CD14-positive monocyte (primary cell): ENCODE measurements at regions not wholly inside any gene's neighbourhood (a gene's known extent, or its start where the extent isn't known, plus 50 kb on each side); places are given as distances from the start of the nearest gene placed in this dataset.
A peak's percentile ranks its signal among the peaks of the same experiment; 100 is the strongest.

Experiments
- DNase-seq, 3 donors: peaks; one replicate each; pipeline ENCODE4 v3.0.0-alpha.2; 2011 to 2022
- H2AFZ ChIP-seq: 2 replicates; pipeline ENCODE4 v1.6.0; 2012; ENCODE audit warnings: mild to moderate bottlenecking, low read depth, low read length, inconsistent platforms; ENCODE audit not compliant: insufficient read depth, poor library complexity, severe bottlenecking
- H3K27ac ChIP-seq, 2 donors: 1 replicate in 1 of 2; 2 replicates in 1 of 2; pipeline ENCODE4 v1.5.1; 2012 to 2013; ENCODE audit warnings: low read length in 2 of 2, control low read depth in 1 of 2, inconsistent platforms in 1 of 2, low read depth in 1 of 2, mild to moderate bottlenecking in 1 of 2
- H3K27me3 ChIP-seq, 2 donors: one replicate each; pipeline versions ENCODE4 v1.6.0 to v1.6.1; 2011 to 2013; ENCODE audit warnings: low read length in 2 of 2; ENCODE audit not compliant: control insufficient read depth in 2 of 2, insufficient read depth in 2 of 2
- H3K36me3 ChIP-seq, 2 donors: replicated peaks in 1 of 2; 1 replicate in 1 of 2; 2 replicates in 1 of 2; pipeline versions ENCODE4 v1.5.1 to v1.6.1; 2012 to 2013; ENCODE audit warnings: low read length in 2 of 2, control low read depth in 1 of 2, inconsistent platforms in 1 of 2, mild to moderate bottlenecking in 1 of 2; ENCODE audit not compliant: insufficient read depth in 2 of 2, control insufficient read depth in 1 of 2
- H3K4me1 ChIP-seq, 2 donors: 1 replicate in 1 of 2; 2 replicates in 1 of 2; pipeline versions ENCODE4 v1.5.1 to v1.6.1; 2012 to 2013; ENCODE audit warnings: low read length in 2 of 2, control low read depth in 1 of 2, inconsistent platforms in 1 of 2, mild to moderate bottlenecking in 1 of 2, moderate library complexity in 1 of 2; ENCODE audit not compliant: insufficient read depth in 2 of 2, control insufficient read depth in 1 of 2
- H3K4me2 ChIP-seq: replicated peaks from 2 replicates; pipeline ENCODE3; 2012; ENCODE audit warnings: low read length, moderate library complexity, mild to moderate bottlenecking; ENCODE audit not compliant: poor library complexity, severe bottlenecking; ENCODE audit errors: extremely low read depth
- H3K4me3 ChIP-seq, 3 experiments: fragments of 200-600 bp in 1 of 3; sonication (generic) in 1 of 3; replicated peaks in 1 of 3; 1 replicate in 2 of 3; 2 replicates in 1 of 3; pipeline ENCODE4 v1.5.1; 2011 to 2013; ENCODE audit warnings: low read length in 3 of 3, mild to moderate bottlenecking in 3 of 3, control low read depth in 2 of 3, low read depth in 2 of 3, inconsistent platforms in 1 of 3, moderate library complexity in 1 of 3
- H3K79me2 ChIP-seq: 2 replicates; pipeline ENCODE4 v1.6.0; 2012; ENCODE audit warnings: mild to moderate bottlenecking, control low read depth, inconsistent platforms, low read length, moderate library complexity; ENCODE audit not compliant: insufficient read depth
- H3K9ac ChIP-seq: 2 replicates; pipeline ENCODE4 v1.6.0; 2017; ENCODE audit warnings: low read length, mild to moderate bottlenecking; ENCODE audit not compliant: insufficient read depth, poor library complexity, severe bottlenecking
- H3K9me3 ChIP-seq, 2 donors: replicated peaks in 1 of 2; 1 replicate in 1 of 2; 2 replicates in 1 of 2; pipeline versions ENCODE4 v1.5.1 to v1.6.1; 2012 to 2013; ENCODE audit warnings: low read length in 2 of 2, control low read depth in 1 of 2; ENCODE audit not compliant: control insufficient read depth in 1 of 2, insufficient read depth in 1 of 2
- H4K20me1 ChIP-seq: 2 replicates; pipeline ENCODE4 v1.6.0; 2012; ENCODE audit warnings: mild to moderate bottlenecking, low read length, control low read depth, moderate library complexity; ENCODE audit not compliant: insufficient read depth
- H3K27ac Mint-ChIP-seq, 7 donors: one replicate each; pipeline ENCODE4 v1.8.0; 2020; ENCODE audit warnings: mild to moderate bottlenecking in 7 of 7, mixed read lengths in 7 of 7, moderate library complexity in 6 of 7, inconsistent platforms in 2 of 7
- H3K27me3 Mint-ChIP-seq, 3 donors: one replicate each; pipeline ENCODE4 v1.8.0; 2021 to 2022; ENCODE audit warnings: low read depth in 3 of 3, mild to moderate bottlenecking in 3 of 3, mixed read lengths in 3 of 3, moderate library complexity in 3 of 3, inconsistent platforms in 1 of 3
- H3K36me3 Mint-ChIP-seq, 2 donors: one replicate each; pipeline ENCODE4 v1.8.0; 2020; ENCODE audit warnings: mixed read lengths in 2 of 2, inconsistent platforms in 1 of 2, mild to moderate bottlenecking in 1 of 2
- H3K4me1 Mint-ChIP-seq: one replicate; pipeline ENCODE4 v1.8.0; 2020; ENCODE audit warnings: mild to moderate bottlenecking, mixed read lengths
- H3K4me3 Mint-ChIP-seq, 2 donors: one replicate each; pipeline ENCODE4 v1.8.0; 2020; ENCODE audit warnings: mild to moderate bottlenecking in 2 of 2, mixed read lengths in 2 of 2, moderate library complexity in 1 of 2
- H3K9me3 Mint-ChIP-seq, 7 donors: one replicate each; pipeline ENCODE4 v1.8.0; 2020 to 2022; ENCODE audit warnings: mixed read lengths in 7 of 7, mild to moderate bottlenecking in 6 of 7, moderate library complexity in 6 of 7, inconsistent platforms in 2 of 7
- WGBS: methylation state at CpG from one replicate; pipeline ENCODE4 v1.1.5; 2013; ENCODE audit warnings: missing lambda C conversion rate; ENCODE audit not compliant: insufficient coverage; 5-methylcytosine and 5-hydroxymethylcytosine counted together
- intact Hi-C, 2 donors: fragments of 100-400 bp; cut with micrococcal nuclease; formaldehyde crosslinking; loops; one replicate each; pipeline versions ENCODE4 v1.15.0 to v1.15.1; 2023
- TF ChIP-seq, protein P1 (sequence below): fragments of 200-600 bp; IDR thresholded peaks from one replicate; pipeline ENCODE4 v1.8.0; 2022; ENCODE audit warnings: antibody characterized with exemption, mild to moderate bottlenecking

DNA sequence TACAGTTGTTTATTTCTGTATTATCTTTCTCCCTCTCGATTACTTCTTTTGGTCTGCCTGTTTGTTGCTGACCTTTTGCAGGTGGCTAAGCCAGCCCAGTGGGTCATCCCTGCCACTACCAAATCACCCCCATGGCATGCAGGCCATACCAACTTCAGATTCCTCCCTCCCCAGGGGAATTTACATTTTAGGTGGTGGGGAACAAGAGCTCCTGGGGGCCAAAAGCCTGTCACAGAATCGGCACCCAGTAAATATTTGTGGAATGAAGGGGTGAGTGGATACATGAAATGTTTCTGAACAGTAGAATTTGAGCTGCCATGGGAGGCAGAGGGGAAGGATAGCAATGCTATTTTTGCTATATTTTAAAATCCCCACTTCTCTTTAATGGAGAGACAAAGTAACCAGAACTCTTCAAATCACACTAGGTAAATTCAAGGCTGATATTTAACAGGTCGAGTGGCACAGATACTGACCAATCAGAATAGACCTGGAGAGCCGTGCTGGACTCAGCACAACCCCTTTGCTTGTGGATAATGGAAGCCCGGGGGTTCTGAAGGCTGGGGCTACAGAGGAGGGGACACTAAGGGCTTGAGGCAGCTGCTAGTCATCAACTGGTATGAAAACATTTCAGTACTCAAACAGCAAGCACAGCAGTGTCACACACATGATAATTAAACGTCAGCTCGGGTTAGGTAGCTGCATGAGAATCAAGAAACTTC, 54.3 kb upstream of the SMAD3 start:
- Mint-ChIP-seq H3K36me3 (no peaks in the 10 kb centered on the region), H3K9me3 (no peaks in the 10 kb centered on the region), H3K4me1 (peaks cover 19% of the 10 kb centered on the region), H3K4me3 (no peak overlapping the region), H3K27me3 (peaks cover 1 to 3% (median 2%) of the 10 kb centered on the region in 3 donors), H3K27ac (peak overlapping the region in 1 of 7 donors; percentile 53)
- Histone ChIP-seq H3K9ac (no peak overlapping the region), H3K9me3 (no peaks in the 10 kb centered on the region), H3K4me2 (no peak overlapping the region), H2AFZ (no peak overlapping the region), H3K79me2 (no peaks in the 10 kb centered on the region), H3K4me3 (no peak overlapping the region), H3K4me1 (peaks cover 9 to 27% of the 10 kb centered on the region in 2 donors), H4K20me1 (no peaks in the 10 kb centered on the region), H3K36me3 (no peaks in the 10 kb centered on the region), H3K27ac (no peak overlapping the region), H3K27me3 (no peaks in the 10 kb centered on the region)
- 93% methylated on average over 2 of the region's 7 CpGs for WGBS
- DNase-seq, result no peak
- intact Hi-C loops, result no loop called here
- TF ChIP-seq, protein P1, sequence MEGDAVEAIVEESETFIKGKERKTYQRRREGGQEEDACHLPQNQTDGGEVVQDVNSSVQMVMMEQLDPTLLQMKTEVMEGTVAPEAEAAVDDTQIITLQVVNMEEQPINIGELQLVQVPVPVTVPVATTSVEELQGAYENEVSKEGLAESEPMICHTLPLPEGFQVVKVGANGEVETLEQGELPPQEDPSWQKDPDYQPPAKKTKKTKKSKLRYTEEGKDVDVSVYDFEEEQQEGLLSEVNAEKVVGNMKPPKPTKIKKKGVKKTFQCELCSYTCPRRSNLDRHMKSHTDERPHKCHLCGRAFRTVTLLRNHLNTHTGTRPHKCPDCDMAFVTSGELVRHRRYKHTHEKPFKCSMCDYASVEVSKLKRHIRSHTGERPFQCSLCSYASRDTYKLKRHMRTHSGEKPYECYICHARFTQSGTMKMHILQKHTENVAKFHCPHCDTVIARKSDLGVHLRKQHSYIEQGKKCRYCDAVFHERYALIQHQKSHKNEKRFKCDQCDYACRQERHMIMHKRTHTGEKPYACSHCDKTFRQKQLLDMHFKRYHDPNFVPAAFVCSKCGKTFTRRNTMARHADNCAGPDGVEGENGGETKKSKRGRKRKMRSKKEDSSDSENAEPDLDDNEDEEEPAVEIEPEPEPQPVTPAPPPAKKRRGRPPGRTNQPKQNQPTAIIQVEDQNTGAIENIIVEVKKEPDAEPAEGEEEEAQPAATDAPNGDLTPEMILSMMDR, result no peak

DNA sequence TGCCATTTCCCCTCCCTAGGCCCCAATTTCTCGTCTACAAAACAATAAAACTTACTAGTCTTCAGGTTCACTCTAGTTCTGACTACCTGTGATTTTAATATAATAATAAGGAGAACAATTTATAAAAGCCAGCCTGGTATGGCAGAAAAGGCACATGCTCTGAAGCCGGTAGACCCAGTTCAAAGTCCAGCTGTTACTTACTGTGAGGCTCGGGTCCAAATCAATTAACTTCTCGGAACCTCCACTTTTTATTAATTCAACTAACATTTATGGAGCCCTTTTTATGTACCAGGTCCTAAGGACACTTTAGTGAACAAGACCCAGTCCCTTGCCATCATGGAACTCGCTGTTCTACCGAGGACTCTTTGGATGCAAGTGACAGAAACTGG, 53.8 kb upstream of the SMAD3 start:
- Histone ChIP-seq H3K27me3 (no peaks in the 10 kb centered on the region), H3K27ac (no peak overlapping the region), H3K4me3 (no peak overlapping the region), H4K20me1 (no peaks in the 10 kb centered on the region), H3K4me2 (no peak overlapping the region), H3K9me3 (no peaks in the 10 kb centered on the region), H3K4me1 (peaks cover 9 to 27% of the 10 kb centered on the region in 2 donors), H3K36me3 (no peaks in the 10 kb centered on the region), H3K79me2 (no peaks in the 10 kb centered on the region), H3K9ac (no peak overlapping the region), H2AFZ (no peak overlapping the region)
- Mint-ChIP-seq H3K4me1 (peaks cover 19% of the 10 kb centered on the region), H3K27me3 (peaks cover 1 to 3% (median 2%) of the 10 kb centered on the region in 3 donors), H3K9me3 (no peaks in the 10 kb centered on the region), H3K27ac (no peak overlapping the region), H3K4me3 (no peak overlapping the region), H3K36me3 (no peaks in the 10 kb centered on the region)
- TF ChIP-seq, protein P1, result no peak
- intact Hi-C loops, result no loop called here
- WGBS, result 98% methylated on average over 5 of the region's 6 CpGs
- no peak for DNase-seq
